SU-DHL-6 (cell line): ENCODE measurements at regions not wholly inside any gene's neighbourhood (a gene's known extent, or its start where the extent isn't known, plus 50 kb on each side); places are given as distances from the start of the nearest gene placed in this dataset.

Experiments
- H2AFZ ChIP-seq: fragments of 200-600 bp; sonication (generic); 2 replicates; pipeline ENCODE4 v1.6.1; 2014; ENCODE audit warnings: low read depth, mild to moderate bottlenecking, moderate library complexity, mixed read lengths, antibody characterized with exemption, low read length; ENCODE audit not compliant: severe bottlenecking
- H3F3A ChIP-seq: fragments of 200-600 bp; shearing (Covaris generic); 2 replicates; pipeline ENCODE4 v1.6.0; 2016; ENCODE audit warnings: antibody characterized with exemption, mild to moderate bottlenecking; ENCODE audit not compliant: insufficient read depth
- H3K27ac ChIP-seq: fragments of 200-600 bp; sonication (generic); 2 replicates; pipeline ENCODE4 v1.5.1; 2016; ENCODE audit warnings: low read depth, mild to moderate bottlenecking, low read length, moderate library complexity, mixed read lengths
- H3K27me3 ChIP-seq: fragments of 200-600 bp; sonication (generic), shearing (Covaris generic); 2 replicates; pipeline ENCODE4 v1.6.0; 2014; ENCODE audit warnings: mild to moderate bottlenecking, low read length
- H3K36me3 ChIP-seq: fragments of 200-600 bp; sonication (generic); 2 replicates; pipeline ENCODE4 v1.6.1; 2014; ENCODE audit warnings: mild to moderate bottlenecking, low read length, mixed read lengths
- H3K4me2 ChIP-seq: fragments of 300-600, 200-600 bp; shearing (Covaris generic), sonication (generic); 2 replicates; pipeline ENCODE4 v1.6.0; 2014; ENCODE audit warnings: low read length, low read depth, mild to moderate bottlenecking; ENCODE audit not compliant: poor library complexity, severe bottlenecking
- H3K4me3 ChIP-seq: fragments of 200-600 bp; sonication (generic); 2 replicates; pipeline ENCODE4 v1.5.1; 2014; ENCODE audit warnings: antibody characterized with exemption, low read length, mild to moderate bottlenecking, mixed read lengths; ENCODE audit not compliant: insufficient read depth, poor library complexity, severe bottlenecking
- H3K79me2 ChIP-seq: fragments of 200-600 bp; sonication (generic); 2 replicates; pipeline ENCODE4 v1.6.1; 2014; ENCODE audit warnings: mild to moderate bottlenecking, low read length, moderate library complexity; ENCODE audit not compliant: insufficient read depth
- H3K9ac ChIP-seq: fragments of 200-600 bp; sonication (generic); 2 replicates; pipeline ENCODE4 v1.7.0; 2014; ENCODE audit warnings: mild to moderate bottlenecking, low read length
- H3K9me2 ChIP-seq: fragments of 200-600 bp; sonication (generic); replicated peaks from 2 replicates; pipeline ENCODE4 v1.6.1; 2014; ENCODE audit warnings: low read length; ENCODE audit not compliant: insufficient read depth
- H3K9me3 ChIP-seq: fragments of 200-600 bp; sonication (generic); 2 replicates; pipeline ENCODE4 v1.6.1; 2014; ENCODE audit warnings: low read length, mixed read lengths; ENCODE audit not compliant: insufficient read depth
- H4K20me1 ChIP-seq: fragments of 200-600 bp; sonication (generic); 2 replicates; pipeline ENCODE4 v1.6.1; 2014; ENCODE audit warnings: low read depth, mild to moderate bottlenecking, antibody characterized with exemption, low read length, moderate library complexity, mixed read lengths
- CTCF ChIP-seq: fragments of 200-600 bp; sonication (generic); IDR thresholded peaks from one replicate; pipeline ENCODE4 v1.5.1; 2017; ENCODE audit warnings: antibody characterized with exemption, mild to moderate bottlenecking, low read length, moderate library complexity; ENCODE audit not compliant: insufficient read depth, poor library complexity, severe bottlenecking
- EZH2phosphoT487 ChIP-seq: fragments of 200-600 bp; sonication (generic), shearing (Covaris generic); conservative IDR thresholded peaks from 2 replicates; pipeline ENCODE4 v1.6.1; 2018; ENCODE audit warnings: mild to moderate bottlenecking, antibody characterized with exemption, low read length, moderate library complexity, mixed read lengths

GRCh38 chr2:181317511-181317910 lies 139.7 kb upstream of the ITGA4 start:
- Histone ChIP-seq H3K4me2 (no peak overlapping the region), H3K79me2 (no peaks in the 10 kb centered on the region), H3K9me3 (no peaks in the 10 kb centered on the region), H2AFZ (no peak overlapping the region), H3K27me3 (no peaks in the 10 kb centered on the region), H3K9ac (no peak overlapping the region), H3K36me3 (no peaks in the 10 kb centered on the region), H3K4me3 (no peak overlapping the region), H4K20me1 (no peaks in the 10 kb centered on the region), H3K9me2 (no peaks in the 10 kb centered on the region), H3K27ac (no peak overlapping the region), H3F3A (peaks cover 14% of the 10 kb centered on the region)
- no peak for TF ChIP-seq EZH2phosphoT487
- no peak for TF ChIP-seq CTCF

- no peak for TF ChIP-seq EZH2phosphoT487
- TF ChIP-seq CTCF, result no peak
- no peaks in the 10 kb centered on the region for H3K9me2 ChIP-seq
- H3K9me3 ChIP-seq, result no peaks in the 10 kb centered on the region
- H3K79me2 ChIP-seq, result no peaks in the 10 kb centered on the region
- H3K27me3 ChIP-seq, result no peaks in the 10 kb centered on the region
- H2AFZ ChIP-seq, result no peak overlapping the region
- H4K20me1 ChIP-seq, result no peaks in the 10 kb centered on the region
- H3K36me3 ChIP-seq, result no peaks in the 10 kb centered on the region
- H3K9ac ChIP-seq, result no peak overlapping the region
- no peak overlapping the region for H3K4me2 ChIP-seq
- H3F3A ChIP-seq, result peaks cover 10% of the 10 kb centered on the region
- no peak overlapping the region for H3K27ac ChIP-seq
- H3K4me3 ChIP-seq, result no peak overlapping the region
These were observed 138.5 kb upstream of the ITGA4 start for GRCh38 chr2:181318504-181319280.

- Histone ChIP-seq H3K79me2 (no peaks in the 10 kb centered on the region), H3K4me2 (no peak overlapping the region), H3K9ac (no peak overlapping the region), H3K36me3 (no peaks in the 10 kb centered on the region), H3K27me3 (no peaks in the 10 kb centered on the region), H3K4me3 (no peak overlapping the region), H3K27ac (no peak overlapping the region), H3K9me2 (no peaks in the 10 kb centered on the region), H4K20me1 (no peaks in the 10 kb centered on the region), H3F3A (peaks cover 4% of the 10 kb centered on the region; the same call in 1 of the 2 replicates), H3K9me3 (no peaks in the 10 kb centered on the region), H2AFZ (no peak overlapping the region)
- no peak for TF ChIP-seq CTCF
- TF ChIP-seq EZH2phosphoT487, result no peak
These were observed 137.9 kb upstream of the ITGA4 start for GRCh38 chr2:181319286-181319685.
